ENCODE measurements at regions not wholly inside any gene's neighbourhood (a gene's known extent, or its start where the extent isn't known, plus 50 kb on each side); places are given as distances from the start of the nearest gene placed in this dataset.

GRCh38 chr11:41982276-41982675 lies 522.8 kb upstream of the LRRC4C start:
- DNase-seq: no peak

GRCh38 chr11:41982975-41983374 lies 523.5 kb upstream of the LRRC4C start:
- no peak for DNase-seq

GRCh38 chr11:41983475-41983874 lies 524.0 kb upstream of the LRRC4C start:
- no peak for DNase-seq

- no peak for DNase-seq
Observed at GRCh38 chr11:41984023-41984422, 524.6 kb upstream of the LRRC4C start.

GRCh38 chr11:41985799-41986198 lies 526.3 kb upstream of the LRRC4C start:
- DNase-seq: no peak

- no peak for DNase-seq
Observed at GRCh38 chr11:41988951-41989572, 529.6 kb upstream of the LRRC4C start.

GRCh38 chr11:41989823-41990380 lies 530.5 kb upstream of the LRRC4C start:
- no peak for DNase-seq

GRCh38 chr11:41996533-41996932 lies 537.1 kb upstream of the LRRC4C start:
- DNase-seq: no peak

GRCh38 chr11:41997844-41998401 lies 538.5 kb upstream of the LRRC4C start:
- DNase-seq: no peak

GRCh38 chr11:41999066-41999465 lies 539.6 kb upstream of the LRRC4C start:
- no peak for DNase-seq

- DNase-seq: no peak
Observed at GRCh38 chr11:42003801-42004200, 544.3 kb upstream of the LRRC4C start.

GRCh38 chr11:42006766-42007165 lies 547.3 kb upstream of the LRRC4C start:
- DNase-seq: no peak

- peak; percentile 14 for DNase-seq
Observed at GRCh38 chr11:42012271-42012670, 552.8 kb upstream of the LRRC4C start.

- peak; percentile 46 for DNase-seq
Observed at GRCh38 chr11:42013656-42014201, 554.3 kb upstream of the LRRC4C start.

- DNase-seq: no peak
Observed at GRCh38 chr11:42021911-42022310, 562.5 kb upstream of the LRRC4C start.

GRCh38 chr11:42023267-42023666 lies 563.8 kb upstream of the LRRC4C start:
- DNase-seq: no peak

GRCh38 chr11:42025121-42025803 lies 565.8 kb upstream of the LRRC4C start:
- no peak for DNase-seq

- no peak for DNase-seq
Observed at GRCh38 chr11:42034826-42035225, 575.4 kb upstream of the LRRC4C start.

- DNase-seq: no peak
Observed at GRCh38 chr11:42036201-42036600, 576.7 kb upstream of the LRRC4C start.

- peak; percentile 42 for DNase-seq
Observed at GRCh38 chr11:42043312-42043711, 583.9 kb upstream of the LRRC4C start.

GRCh38 chr11:42047637-42048555 lies 588.4 kb upstream of the LRRC4C start:
- DNase-seq: no peak

- DNase-seq: no peak
Observed at GRCh38 chr11:42049186-42049585, 589.7 kb upstream of the LRRC4C start.

- no peak for DNase-seq
Observed at GRCh38 chr11:42049650-42050049, 590.2 kb upstream of the LRRC4C start.
